K562 (cell line): ENCODE measurements at regions not wholly inside any gene's neighbourhood (a gene's known extent, or its start where the extent isn't known, plus 50 kb on each side); places are given as distances from the start of the nearest gene placed in this dataset.

ENCODE experiments used
- BACH1 ChIP-seq: fragments of 200-800 bp; sonication (Bioruptor generic); IDR thresholded peaks from 2 replicates; pipeline ENCODE4 v1.6.1; 2016; ENCODE audit warnings: missing genetic modification characterization, missing compliant biosample characterization
- DPF2 ChIP-seq: fragments of 450-650 bp; IDR thresholded peaks from 2 replicates; pipeline ENCODE4 v1.6.1; 2016
- ETV6 ChIP-seq, 3 experiments: fragments of 150-350 bp in 1 of 3; sonication (generic) in 1 of 3; formaldehyde crosslinking in 1 of 3; IDR thresholded peaks; 2 replicates each; pipeline versions ENCODE4 v1.6.1 to v1.8.0; 2014 to 2022; ENCODE audit warnings: borderline replicate concordance in 2 of 3, low read depth in 2 of 3, antibody characterized with exemption in 1 of 3, low read length in 1 of 3, mild to moderate bottlenecking in 1 of 3, missing genetic modification reagents in 1 of 3
- FIP1L1 ChIP-seq: fragments of 200-400 bp; formaldehyde crosslinking; IDR thresholded peaks from 2 replicates; pipeline ENCODE4 v1.6.1; 2018; ENCODE audit warnings: mild to moderate bottlenecking, low read depth, low read length; ENCODE audit not compliant: poor library complexity, severe bottlenecking
- GABPB1 ChIP-seq: sonication (generic); formaldehyde crosslinking; IDR thresholded peaks from 2 replicates; pipeline ENCODE4 v1.8.0; 2022; ENCODE audit warnings: mild to moderate bottlenecking, missing genetic modification reagents
- MAFK ChIP-seq: IDR thresholded peaks from 2 replicates; pipeline ENCODE4 v1.6.1; 2011; ENCODE audit warnings: low read length, improper control_type of control experiment
- PURB ChIP-seq: sonication (generic); formaldehyde crosslinking; IDR thresholded peaks from 2 replicates; pipeline ENCODE4 v1.9.0; 2021; ENCODE audit warnings: low read depth, mild to moderate bottlenecking, missing genetic modification reagents
- RBM25 ChIP-seq: fragments of 200-400 bp; formaldehyde crosslinking; IDR thresholded peaks from 2 replicates; pipeline ENCODE4 v1.6.1; 2018; ENCODE audit warnings: low read length, low read depth, moderate library complexity; ENCODE audit not compliant: severe bottlenecking
- ZEB2 ChIP-seq: fragments of 450-650 bp; IDR thresholded peaks from 2 replicates; pipeline ENCODE4 v1.6.1; 2016
- TF ChIP-seq, protein P1 (sequence below): fragments of 200-600 bp; sonication (generic); IDR thresholded peaks from one replicate; pipeline ENCODE4 v1.6.1; 2012; ENCODE audit warnings: mild to moderate bottlenecking, low read depth, low read length, inconsistent platforms
- TF ChIP-seq, protein P2 (sequence below): fragments of 450-650 bp; formaldehyde crosslinking; IDR thresholded peaks from 2 replicates; pipeline ENCODE4 v1.4.0; 2022; ENCODE audit warnings: mild to moderate bottlenecking, moderate library complexity

DNA sequence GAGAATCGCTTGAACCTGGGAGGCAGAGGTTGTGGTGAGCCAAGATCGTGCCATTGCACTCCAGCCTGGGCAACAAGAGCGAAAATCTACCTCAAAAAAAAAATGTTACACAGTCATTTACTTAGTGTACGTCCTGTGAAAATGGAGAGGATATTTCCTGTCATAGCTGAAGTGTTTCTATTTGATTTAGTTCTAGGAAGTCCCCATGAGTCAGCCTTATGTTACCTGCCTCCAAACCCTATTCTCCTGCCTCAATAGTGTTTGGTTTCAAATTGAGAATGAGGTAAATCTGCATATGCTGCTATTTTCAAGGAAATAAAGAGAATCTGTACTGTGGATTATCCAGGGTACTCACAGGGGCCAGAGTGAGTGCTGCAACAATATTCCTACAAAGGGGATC is 1284.5 kb upstream of the AUTS2 start (continued):
- TF ChIP-seq, protein P1, sequence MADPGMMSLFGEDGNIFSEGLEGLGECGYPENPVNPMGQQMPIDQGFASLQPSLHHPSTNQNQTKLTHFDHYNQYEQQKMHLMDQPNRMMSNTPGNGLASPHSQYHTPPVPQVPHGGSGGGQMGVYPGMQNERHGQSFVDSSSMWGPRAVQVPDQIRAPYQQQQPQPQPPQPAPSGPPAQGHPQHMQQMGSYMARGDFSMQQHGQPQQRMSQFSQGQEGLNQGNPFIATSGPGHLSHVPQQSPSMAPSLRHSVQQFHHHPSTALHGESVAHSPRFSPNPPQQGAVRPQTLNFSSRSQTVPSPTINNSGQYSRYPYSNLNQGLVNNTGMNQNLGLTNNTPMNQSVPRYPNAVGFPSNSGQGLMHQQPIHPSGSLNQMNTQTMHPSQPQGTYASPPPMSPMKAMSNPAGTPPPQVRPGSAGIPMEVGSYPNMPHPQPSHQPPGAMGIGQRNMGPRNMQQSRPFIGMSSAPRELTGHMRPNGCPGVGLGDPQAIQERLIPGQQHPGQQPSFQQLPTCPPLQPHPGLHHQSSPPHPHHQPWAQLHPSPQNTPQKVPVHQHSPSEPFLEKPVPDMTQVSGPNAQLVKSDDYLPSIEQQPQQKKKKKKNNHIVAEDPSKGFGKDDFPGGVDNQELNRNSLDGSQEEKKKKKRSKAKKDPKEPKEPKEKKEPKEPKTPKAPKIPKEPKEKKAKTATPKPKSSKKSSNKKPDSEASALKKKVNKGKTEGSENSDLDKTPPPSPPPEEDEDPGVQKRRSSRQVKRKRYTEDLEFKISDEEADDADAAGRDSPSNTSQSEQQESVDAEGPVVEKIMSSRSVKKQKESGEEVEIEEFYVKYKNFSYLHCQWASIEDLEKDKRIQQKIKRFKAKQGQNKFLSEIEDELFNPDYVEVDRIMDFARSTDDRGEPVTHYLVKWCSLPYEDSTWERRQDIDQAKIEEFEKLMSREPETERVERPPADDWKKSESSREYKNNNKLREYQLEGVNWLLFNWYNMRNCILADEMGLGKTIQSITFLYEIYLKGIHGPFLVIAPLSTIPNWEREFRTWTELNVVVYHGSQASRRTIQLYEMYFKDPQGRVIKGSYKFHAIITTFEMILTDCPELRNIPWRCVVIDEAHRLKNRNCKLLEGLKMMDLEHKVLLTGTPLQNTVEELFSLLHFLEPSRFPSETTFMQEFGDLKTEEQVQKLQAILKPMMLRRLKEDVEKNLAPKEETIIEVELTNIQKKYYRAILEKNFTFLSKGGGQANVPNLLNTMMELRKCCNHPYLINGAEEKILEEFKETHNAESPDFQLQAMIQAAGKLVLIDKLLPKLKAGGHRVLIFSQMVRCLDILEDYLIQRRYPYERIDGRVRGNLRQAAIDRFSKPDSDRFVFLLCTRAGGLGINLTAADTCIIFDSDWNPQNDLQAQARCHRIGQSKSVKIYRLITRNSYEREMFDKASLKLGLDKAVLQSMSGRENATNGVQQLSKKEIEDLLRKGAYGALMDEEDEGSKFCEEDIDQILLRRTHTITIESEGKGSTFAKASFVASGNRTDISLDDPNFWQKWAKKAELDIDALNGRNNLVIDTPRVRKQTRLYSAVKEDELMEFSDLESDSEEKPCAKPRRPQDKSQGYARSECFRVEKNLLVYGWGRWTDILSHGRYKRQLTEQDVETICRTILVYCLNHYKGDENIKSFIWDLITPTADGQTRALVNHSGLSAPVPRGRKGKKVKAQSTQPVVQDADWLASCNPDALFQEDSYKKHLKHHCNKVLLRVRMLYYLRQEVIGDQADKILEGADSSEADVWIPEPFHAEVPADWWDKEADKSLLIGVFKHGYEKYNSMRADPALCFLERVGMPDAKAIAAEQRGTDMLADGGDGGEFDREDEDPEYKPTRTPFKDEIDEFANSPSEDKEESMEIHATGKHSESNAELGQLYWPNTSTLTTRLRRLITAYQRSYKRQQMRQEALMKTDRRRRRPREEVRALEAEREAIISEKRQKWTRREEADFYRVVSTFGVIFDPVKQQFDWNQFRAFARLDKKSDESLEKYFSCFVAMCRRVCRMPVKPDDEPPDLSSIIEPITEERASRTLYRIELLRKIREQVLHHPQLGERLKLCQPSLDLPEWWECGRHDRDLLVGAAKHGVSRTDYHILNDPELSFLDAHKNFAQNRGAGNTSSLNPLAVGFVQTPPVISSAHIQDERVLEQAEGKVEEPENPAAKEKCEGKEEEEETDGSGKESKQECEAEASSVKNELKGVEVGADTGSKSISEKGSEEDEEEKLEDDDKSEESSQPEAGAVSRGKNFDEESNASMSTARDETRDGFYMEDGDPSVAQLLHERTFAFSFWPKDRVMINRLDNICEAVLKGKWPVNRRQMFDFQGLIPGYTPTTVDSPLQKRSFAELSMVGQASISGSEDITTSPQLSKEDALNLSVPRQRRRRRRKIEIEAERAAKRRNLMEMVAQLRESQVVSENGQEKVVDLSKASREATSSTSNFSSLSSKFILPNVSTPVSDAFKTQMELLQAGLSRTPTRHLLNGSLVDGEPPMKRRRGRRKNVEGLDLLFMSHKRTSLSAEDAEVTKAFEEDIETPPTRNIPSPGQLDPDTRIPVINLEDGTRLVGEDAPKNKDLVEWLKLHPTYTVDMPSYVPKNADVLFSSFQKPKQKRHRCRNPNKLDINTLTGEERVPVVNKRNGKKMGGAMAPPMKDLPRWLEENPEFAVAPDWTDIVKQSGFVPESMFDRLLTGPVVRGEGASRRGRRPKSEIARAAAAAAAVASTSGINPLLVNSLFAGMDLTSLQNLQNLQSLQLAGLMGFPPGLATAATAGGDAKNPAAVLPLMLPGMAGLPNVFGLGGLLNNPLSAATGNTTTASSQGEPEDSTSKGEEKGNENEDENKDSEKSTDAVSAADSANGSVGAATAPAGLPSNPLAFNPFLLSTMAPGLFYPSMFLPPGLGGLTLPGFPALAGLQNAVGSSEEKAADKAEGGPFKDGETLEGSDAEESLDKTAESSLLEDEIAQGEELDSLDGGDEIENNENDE: no peak
- TF ChIP-seq ZEB2 (no peak), MAFK (no peak), FIP1L1 (no peak), PURB (CRISPR knock-in tag) (no peak), GABPB1 (CRISPR knock-in tag) (no peak), BACH1 (tag) (no peak), RBM25 (no peak), DPF2 (no peak), ETV6 (IDR thresholded peaks at IDR 0.05; ENCODE audit: borderline replicate concordance in 1 of 2, low read depth in 2 of 2, low read length in 1 of 2) (no peak), ETV6 (CRISPR knock-in tag; IDR thresholded peaks at IDR 0.05; ENCODE audit: borderline replicate concordance) (no peak)
- TF ChIP-seq, protein P2, sequence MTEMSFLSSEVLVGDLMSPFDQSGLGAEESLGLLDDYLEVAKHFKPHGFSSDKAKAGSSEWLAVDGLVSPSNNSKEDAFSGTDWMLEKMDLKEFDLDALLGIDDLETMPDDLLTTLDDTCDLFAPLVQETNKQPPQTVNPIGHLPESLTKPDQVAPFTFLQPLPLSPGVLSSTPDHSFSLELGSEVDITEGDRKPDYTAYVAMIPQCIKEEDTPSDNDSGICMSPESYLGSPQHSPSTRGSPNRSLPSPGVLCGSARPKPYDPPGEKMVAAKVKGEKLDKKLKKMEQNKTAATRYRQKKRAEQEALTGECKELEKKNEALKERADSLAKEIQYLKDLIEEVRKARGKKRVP (CRISPR knock-in tag): no peak
